Endodermal cell (in vitro differentiated cells): ENCODE measurements at regions not wholly inside any gene's neighbourhood (a gene's known extent, or its start where the extent isn't known, plus 50 kb on each side); places are given as distances from the start of the nearest gene placed in this dataset.

Source experiments
- DNase-seq: peaks from one replicate; pipeline ENCODE4 v3.0.0-alpha.2; 2017
- H3K27ac ChIP-seq: 2 replicates; pipeline ENCODE4 v1.5.1; 2013; ENCODE audit warnings: mild to moderate bottlenecking, low read depth, low read length, moderate library complexity
- H3K27me3 ChIP-seq: 2 replicates; pipeline ENCODE4 v1.6.1; 2013; ENCODE audit warnings: mild to moderate bottlenecking, low read length, moderate library complexity; ENCODE audit not compliant: insufficient read depth, control insufficient read depth, poor library complexity, severe bottlenecking
- H3K36me3 ChIP-seq: 2 replicates; pipeline ENCODE4 v1.7.0; 2013; ENCODE audit warnings: mild to moderate bottlenecking, low read length, moderate library complexity; ENCODE audit not compliant: control insufficient read depth, insufficient read depth
- H3K4me1 ChIP-seq: one replicate; pipeline ENCODE4 v1.7.0; 2013; ENCODE audit warnings: low read length; ENCODE audit not compliant: control insufficient read depth, insufficient read depth
- H3K4me3 ChIP-seq: 2 replicates; pipeline ENCODE4 v1.5.1; 2013; ENCODE audit warnings: mild to moderate bottlenecking, low read length, moderate library complexity
- H3K9ac ChIP-seq: 2 replicates; pipeline ENCODE4 v1.6.1; 2013; ENCODE audit warnings: mild to moderate bottlenecking, low read length, moderate library complexity; ENCODE audit not compliant: poor library complexity, severe bottlenecking; ENCODE audit errors: extremely low read depth
- H3K9me3 ChIP-seq: 2 replicates; pipeline ENCODE4 v1.6.1; 2013; ENCODE audit warnings: mild to moderate bottlenecking, low read length, moderate library complexity; ENCODE audit not compliant: control insufficient read depth
- H3K27ac Mint-ChIP-seq: 2 replicates; pipeline ENCODE4 v1.8.0; 2020; ENCODE audit warnings: mixed read lengths
- H3K27me3 Mint-ChIP-seq: 2 replicates; pipeline ENCODE4 v1.8.0; 2021; ENCODE audit warnings: mild to moderate bottlenecking, mixed read lengths; ENCODE audit not compliant: insufficient read depth
- H3K36me3 Mint-ChIP-seq: 2 replicates; pipeline ENCODE4 v1.8.0; 2020; ENCODE audit warnings: low read depth, mixed read lengths
- H3K4me1 Mint-ChIP-seq: 2 replicates; pipeline ENCODE4 v1.8.0; 2020; ENCODE audit warnings: mixed read lengths
- H3K4me3 Mint-ChIP-seq: 2 replicates; pipeline ENCODE4 v1.8.0; 2020; ENCODE audit warnings: mild to moderate bottlenecking, moderate library complexity, mixed read lengths
- H3K9me3 Mint-ChIP-seq: 2 replicates; pipeline ENCODE4 v1.8.0; 2020; ENCODE audit warnings: mild to moderate bottlenecking, mixed read lengths
- CTCF ChIP-seq: fragments of 200-600 bp; sonication (generic); conservative IDR thresholded peaks from 2 replicates; pipeline ENCODE4 v1.5.0; 2021; ENCODE audit warnings: antibody characterized with exemption, mild to moderate bottlenecking
- WGBS, 2 experiments: methylation state at CpG; one replicate each; pipeline versions ENCODE4 v1.1.5 to v1.1.7; 2013; ENCODE audit warnings: missing lambda C conversion rate in 2 of 2, mixed read lengths in 1 of 2; ENCODE audit not compliant: insufficient coverage in 1 of 2, insufficient read length in 1 of 2; 5-methylcytosine and 5-hydroxymethylcytosine counted together

GRCh38 chr9:25904701-25905100, 226.5 kb upstream of the TUSC1 start:
- TF ChIP-seq CTCF, result no peak
- no peak overlapping the region for H3K4me3 ChIP-seq
- Mint-ChIP-seq H3K4me3 (no peak overlapping the region), H3K27me3 (no peaks in the 10 kb centered on the region), H3K9me3 (no peaks in the 10 kb centered on the region), H3K36me3 (no peaks in the 10 kb centered on the region), H3K4me1 (no peaks in the 10 kb centered on the region), H3K27ac (no peak overlapping the region)
- H3K27me3 ChIP-seq, result no peaks in the 10 kb centered on the region
- H3K4me1 ChIP-seq, result peaks cover 3% of the 10 kb centered on the region
- no peak overlapping the region for H3K9ac ChIP-seq
- no peaks in the 10 kb centered on the region for H3K36me3 ChIP-seq
- H3K9me3 ChIP-seq, result no peaks in the 10 kb centered on the region
- no peak for DNase-seq
- H3K27ac ChIP-seq, result no peak overlapping the region
- no CpG with 5 or more reads among the region's 1 CpG for WGBS, 2 experiments

- Histone ChIP-seq H3K4me1 (no peaks in the 10 kb centered on the region), H3K27me3 (no peaks in the 10 kb centered on the region), H3K4me3 (no peak overlapping the region), H3K36me3 (no peaks in the 10 kb centered on the region), H3K9me3 (peaks cover 37% of the 10 kb centered on the region), H3K9ac (no peak overlapping the region), H3K27ac (no peak overlapping the region)
- TF ChIP-seq CTCF, result no peak
- peaks cover 2% of the 10 kb centered on the region for H3K4me1 Mint-ChIP-seq
- peaks cover 9% of the 10 kb centered on the region for H3K36me3 Mint-ChIP-seq
- no peak for DNase-seq
- H3K27me3 Mint-ChIP-seq, result no peaks in the 10 kb centered on the region
- no peak overlapping the region for H3K4me3 Mint-ChIP-seq
- WGBS, 2 experiments, result 94 to 97% methylated on average over 3 of the region's 3 CpGs
- H3K27ac Mint-ChIP-seq, result peak overlapping the region; percentile 15
- H3K9me3 Mint-ChIP-seq, result peaks cover 31% of the 10 kb centered on the region
Measured at GRCh38 chr9:25891527-25891926, 213.3 kb upstream of the TUSC1 start.

- no peak overlapping the region for H3K9ac ChIP-seq
- WGBS, 2 experiments, result 100% methylated on average over 1 of the region's 1 CpG; no CpG with 5 or more reads in 1 of the 2 experiments
- H3K4me1 ChIP-seq, result no peaks in the 10 kb centered on the region
- H3K27me3 Mint-ChIP-seq, result no peaks in the 10 kb centered on the region
- H3K27ac Mint-ChIP-seq, result no peak overlapping the region
- no peaks in the 10 kb centered on the region for H3K27me3 ChIP-seq
- peaks cover 23% of the 10 kb centered on the region for H3K9me3 Mint-ChIP-seq
- no peak for DNase-seq
- no peaks in the 10 kb centered on the region for H3K36me3 ChIP-seq
- no peak for TF ChIP-seq CTCF
- H3K4me3 ChIP-seq, result no peak overlapping the region
- H3K36me3 Mint-ChIP-seq, result peaks cover 7% of the 10 kb centered on the region
- H3K4me1 Mint-ChIP-seq, result peaks cover 2% of the 10 kb centered on the region
- no peak overlapping the region for H3K27ac ChIP-seq
- H3K4me3 Mint-ChIP-seq, result no peak overlapping the region
- H3K9me3 ChIP-seq, result peaks cover 24% of the 10 kb centered on the region
Measured at GRCh38 chr9:25889661-25890060, 211.4 kb upstream of the TUSC1 start.
